HL-60 (cell line): ENCODE measurements at regions not wholly inside any gene's neighbourhood (a gene's known extent, or its start where the extent isn't known, plus 50 kb on each side); places are given as distances from the start of the nearest gene placed in this dataset.

Experiments used
- GABPA ChIP-seq: IDR thresholded peaks from 2 replicates; pipeline ENCODE4 v1.6.1; 2012; ENCODE audit warnings: low read depth
- POLR2AphosphoS5 ChIP-seq: IDR thresholded peaks from 2 replicates; pipeline ENCODE4 v1.6.1; 2012; ENCODE audit warnings: low read depth
- SPI1 ChIP-seq: IDR thresholded peaks from 2 replicates; pipeline ENCODE4 v1.6.1; 2012; ENCODE audit warnings: low read depth, mild to moderate bottlenecking, borderline replicate concordance
- TF ChIP-seq, protein P1 (sequence below): IDR thresholded peaks from one replicate; pipeline ENCODE4 v1.5.1; 2011; ENCODE audit warnings: low read length, control low read depth, inconsistent platforms; ENCODE audit not compliant: insufficient read depth
- TF ChIP-seq, protein P2 (sequence below): IDR thresholded peaks from 2 replicates; pipeline ENCODE4 v1.6.1; 2012; ENCODE audit warnings: low read depth; ENCODE audit not compliant: insufficient replicate concordance

DNA sequence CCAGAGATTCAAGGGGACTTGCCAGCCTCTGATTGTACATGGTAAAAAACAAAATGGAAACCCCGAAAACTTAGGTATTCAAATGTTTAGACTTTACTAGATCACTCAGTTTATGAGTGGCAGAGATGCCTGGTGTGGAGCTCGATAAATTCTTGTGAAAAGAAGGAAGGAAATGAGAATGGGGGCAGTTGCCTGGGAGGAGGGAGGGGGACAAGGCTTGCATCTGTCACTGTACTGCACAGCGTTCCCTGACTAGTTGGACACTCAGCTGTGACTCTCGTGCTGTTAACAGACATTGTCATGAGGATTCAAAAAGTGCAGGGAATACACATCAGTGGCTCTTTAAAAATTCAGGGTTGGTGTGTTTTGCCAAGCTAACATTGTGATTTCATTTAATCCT, 232.9 kb downstream of the ZIC5 start:
- TF ChIP-seq, protein P1, sequence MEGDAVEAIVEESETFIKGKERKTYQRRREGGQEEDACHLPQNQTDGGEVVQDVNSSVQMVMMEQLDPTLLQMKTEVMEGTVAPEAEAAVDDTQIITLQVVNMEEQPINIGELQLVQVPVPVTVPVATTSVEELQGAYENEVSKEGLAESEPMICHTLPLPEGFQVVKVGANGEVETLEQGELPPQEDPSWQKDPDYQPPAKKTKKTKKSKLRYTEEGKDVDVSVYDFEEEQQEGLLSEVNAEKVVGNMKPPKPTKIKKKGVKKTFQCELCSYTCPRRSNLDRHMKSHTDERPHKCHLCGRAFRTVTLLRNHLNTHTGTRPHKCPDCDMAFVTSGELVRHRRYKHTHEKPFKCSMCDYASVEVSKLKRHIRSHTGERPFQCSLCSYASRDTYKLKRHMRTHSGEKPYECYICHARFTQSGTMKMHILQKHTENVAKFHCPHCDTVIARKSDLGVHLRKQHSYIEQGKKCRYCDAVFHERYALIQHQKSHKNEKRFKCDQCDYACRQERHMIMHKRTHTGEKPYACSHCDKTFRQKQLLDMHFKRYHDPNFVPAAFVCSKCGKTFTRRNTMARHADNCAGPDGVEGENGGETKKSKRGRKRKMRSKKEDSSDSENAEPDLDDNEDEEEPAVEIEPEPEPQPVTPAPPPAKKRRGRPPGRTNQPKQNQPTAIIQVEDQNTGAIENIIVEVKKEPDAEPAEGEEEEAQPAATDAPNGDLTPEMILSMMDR, result no peak
- TF ChIP-seq GABPA (no peak), POLR2AphosphoS5 (no peak), SPI1 (no peak)
- TF ChIP-seq, protein P2, sequence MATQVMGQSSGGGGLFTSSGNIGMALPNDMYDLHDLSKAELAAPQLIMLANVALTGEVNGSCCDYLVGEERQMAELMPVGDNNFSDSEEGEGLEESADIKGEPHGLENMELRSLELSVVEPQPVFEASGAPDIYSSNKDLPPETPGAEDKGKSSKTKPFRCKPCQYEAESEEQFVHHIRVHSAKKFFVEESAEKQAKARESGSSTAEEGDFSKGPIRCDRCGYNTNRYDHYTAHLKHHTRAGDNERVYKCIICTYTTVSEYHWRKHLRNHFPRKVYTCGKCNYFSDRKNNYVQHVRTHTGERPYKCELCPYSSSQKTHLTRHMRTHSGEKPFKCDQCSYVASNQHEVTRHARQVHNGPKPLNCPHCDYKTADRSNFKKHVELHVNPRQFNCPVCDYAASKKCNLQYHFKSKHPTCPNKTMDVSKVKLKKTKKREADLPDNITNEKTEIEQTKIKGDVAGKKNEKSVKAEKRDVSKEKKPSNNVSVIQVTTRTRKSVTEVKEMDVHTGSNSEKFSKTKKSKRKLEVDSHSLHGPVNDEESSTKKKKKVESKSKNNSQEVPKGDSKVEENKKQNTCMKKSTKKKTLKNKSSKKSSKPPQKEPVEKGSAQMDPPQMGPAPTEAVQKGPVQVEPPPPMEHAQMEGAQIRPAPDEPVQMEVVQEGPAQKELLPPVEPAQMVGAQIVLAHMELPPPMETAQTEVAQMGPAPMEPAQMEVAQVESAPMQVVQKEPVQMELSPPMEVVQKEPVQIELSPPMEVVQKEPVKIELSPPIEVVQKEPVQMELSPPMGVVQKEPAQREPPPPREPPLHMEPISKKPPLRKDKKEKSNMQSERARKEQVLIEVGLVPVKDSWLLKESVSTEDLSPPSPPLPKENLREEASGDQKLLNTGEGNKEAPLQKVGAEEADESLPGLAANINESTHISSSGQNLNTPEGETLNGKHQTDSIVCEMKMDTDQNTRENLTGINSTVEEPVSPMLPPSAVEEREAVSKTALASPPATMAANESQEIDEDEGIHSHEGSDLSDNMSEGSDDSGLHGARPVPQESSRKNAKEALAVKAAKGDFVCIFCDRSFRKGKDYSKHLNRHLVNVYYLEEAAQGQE, result no peak
